Embryonic facial prominence (tissue), 1 donor: ENCODE measurements at regions not wholly inside any gene's neighbourhood (a gene's known extent, or its start where the extent isn't known, plus 50 kb on each side); places are given as distances from the start of the nearest gene placed in this dataset.

Experiments used
- DNase-seq: peaks from one replicate; pipeline ENCODE4 v3.0.0-alpha.2; 2016; ENCODE audit errors: extremely low spot score

DNA sequence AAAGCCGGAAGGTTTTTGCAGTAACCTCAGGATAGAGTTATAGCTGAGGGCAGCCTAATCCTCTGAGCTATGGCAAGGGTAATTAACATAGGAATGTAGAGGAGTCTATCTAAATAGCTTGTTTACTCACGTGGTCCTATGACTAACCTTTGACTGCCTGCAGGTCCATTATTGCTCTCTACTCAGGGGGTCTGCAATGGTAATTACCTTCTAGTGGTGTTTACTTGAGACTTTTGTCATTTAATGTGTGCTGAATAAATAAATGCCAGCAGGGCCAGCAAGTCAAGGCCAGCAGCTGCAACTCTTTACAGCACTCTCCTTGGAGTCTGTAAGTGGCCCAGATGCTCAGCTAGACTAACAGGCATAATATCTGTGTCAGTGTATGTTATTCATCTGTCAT is 212.7 kb upstream of the FMR1 start:
- DNase-seq = no peak

DNA sequence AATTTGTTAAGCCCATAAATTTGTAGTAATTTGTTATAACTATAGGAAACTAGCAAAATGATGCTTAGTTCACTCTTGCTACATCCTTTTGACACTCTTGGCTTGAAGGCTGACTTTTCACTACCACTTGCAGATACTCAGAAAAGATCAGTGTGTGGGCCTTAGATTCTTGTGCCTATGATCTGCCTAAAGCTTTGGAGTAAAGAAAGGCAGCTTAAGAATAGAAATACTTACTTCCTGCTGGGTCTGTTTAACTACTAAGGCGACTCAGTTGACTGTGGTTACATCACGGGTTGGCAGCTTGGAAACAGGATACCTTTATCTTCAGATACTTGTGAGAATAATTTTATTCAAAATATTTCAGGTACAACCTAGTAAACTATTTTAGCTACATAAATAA is 201.4 kb upstream of the FMR1 start:
- no peak for DNase-seq

DNA sequence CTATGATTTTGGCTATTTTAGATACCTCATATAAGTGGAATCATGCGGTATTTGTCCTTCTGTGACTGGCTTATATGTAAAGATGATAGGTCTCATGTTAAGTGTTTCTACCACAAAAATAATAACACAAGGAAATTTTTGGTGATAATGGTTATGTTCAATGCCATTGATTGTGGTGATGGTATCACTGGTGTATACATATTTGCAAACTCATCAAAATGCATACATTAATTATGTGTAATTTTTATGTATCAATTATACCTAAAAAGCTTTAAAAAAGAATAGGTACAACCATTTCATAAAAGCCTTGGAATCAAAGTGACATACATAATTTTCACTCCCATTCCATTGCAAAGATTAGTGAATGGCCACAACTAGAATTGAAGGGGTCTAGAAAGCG is 178.3 kb upstream of the FMR1 start:
- no peak for DNase-seq

DNA sequence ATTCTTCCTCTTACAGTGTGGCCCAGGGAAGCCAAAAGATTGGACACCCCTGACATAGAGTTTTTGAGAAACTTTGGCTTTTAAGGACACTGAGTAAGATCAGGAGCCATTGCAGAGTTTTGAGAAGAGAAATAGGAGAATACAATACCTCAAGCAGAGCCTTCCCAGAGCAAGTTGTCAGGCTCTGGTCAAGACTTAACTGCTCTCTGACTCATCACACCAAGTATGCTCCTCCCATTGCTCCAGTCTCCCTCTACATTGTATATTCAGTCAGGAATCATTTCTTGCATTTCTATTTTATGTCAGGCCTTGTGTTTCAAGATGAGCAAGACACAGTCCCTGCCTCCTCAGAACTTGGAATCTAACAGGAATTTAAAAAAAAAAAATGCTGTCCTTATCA is 176.4 kb upstream of the FMR1 start:
- no peak for DNase-seq

DNA sequence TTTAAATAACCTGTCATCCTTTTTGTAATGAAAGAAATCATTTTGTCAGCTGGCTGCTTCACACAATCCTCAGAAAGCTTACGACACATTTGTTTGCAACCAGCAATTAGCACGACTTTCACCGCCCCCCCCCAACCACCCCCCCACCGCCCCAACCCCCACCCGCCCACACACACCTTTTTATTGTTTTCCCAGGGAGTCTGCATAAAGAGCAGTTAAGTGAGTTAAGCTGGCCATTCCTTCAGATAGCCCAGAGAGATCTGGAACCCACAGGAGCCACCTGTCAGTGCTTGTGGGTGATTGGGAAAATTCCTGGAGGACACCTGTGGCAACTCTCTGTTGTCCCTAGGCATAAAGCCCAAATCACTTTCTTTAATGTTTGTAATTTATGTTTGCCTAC is 175.7 kb upstream of the FMR1 start:
- DNase-seq = no peak

DNA sequence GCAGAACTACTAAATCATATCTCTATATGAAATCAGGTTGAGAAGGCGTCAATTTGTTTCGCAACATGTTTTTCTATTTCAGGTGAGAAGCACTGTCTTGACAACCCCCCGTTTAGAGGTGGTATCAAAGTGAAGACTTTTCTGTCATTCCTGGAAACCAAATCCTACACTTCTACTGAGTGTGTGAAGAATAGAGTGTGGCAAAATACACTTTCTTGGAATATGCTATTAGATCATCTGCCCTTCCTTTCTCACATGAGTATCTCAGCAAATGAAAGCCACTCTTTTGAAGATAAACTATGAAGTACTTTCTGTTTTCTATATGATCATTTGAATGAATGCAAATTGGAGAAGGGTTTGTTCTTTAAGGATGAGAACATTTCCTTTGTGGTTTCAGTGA is 174.0 kb upstream of the FMR1 start:
- no peak for DNase-seq

DNA sequence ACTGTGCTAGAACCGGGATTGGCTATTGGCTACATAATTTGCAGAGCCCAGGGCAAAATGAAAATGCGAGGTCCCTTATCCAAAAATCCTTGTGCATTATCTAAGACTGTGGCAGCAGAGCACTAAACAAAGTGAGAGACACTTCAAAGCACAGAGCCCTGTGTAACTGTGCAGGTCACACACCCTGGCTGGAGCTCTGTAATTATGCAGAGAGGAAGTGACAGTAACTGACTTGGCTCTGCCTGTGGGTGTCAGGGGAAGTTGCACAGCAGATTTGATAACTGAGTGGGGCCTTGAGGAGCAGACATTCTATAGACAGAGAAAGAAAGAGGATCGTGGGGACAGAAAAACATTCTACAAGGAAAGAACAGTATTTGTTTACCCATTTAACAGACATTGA is 173.5 kb upstream of the FMR1 start:
- DNase-seq = no peak

DNA sequence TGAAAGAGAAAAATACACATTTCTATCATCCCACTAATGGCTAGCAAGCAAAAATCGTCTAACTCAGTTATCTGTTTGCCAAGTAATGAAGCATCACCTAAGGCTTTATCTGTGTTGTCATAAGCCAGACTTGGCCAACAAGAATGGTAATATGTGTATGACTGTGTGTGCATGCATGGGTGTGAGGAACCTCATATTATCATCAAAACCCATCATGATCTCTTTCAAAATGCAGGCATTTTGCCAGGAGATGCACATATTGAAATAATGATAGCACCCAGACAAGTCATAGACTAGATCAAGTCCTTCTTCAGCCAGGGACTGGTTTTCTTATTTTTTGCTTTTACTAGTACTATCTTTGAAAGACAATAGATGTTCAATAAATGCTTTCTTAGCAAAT is 172.5 kb upstream of the FMR1 start:
- DNase-seq = no peak

DNA sequence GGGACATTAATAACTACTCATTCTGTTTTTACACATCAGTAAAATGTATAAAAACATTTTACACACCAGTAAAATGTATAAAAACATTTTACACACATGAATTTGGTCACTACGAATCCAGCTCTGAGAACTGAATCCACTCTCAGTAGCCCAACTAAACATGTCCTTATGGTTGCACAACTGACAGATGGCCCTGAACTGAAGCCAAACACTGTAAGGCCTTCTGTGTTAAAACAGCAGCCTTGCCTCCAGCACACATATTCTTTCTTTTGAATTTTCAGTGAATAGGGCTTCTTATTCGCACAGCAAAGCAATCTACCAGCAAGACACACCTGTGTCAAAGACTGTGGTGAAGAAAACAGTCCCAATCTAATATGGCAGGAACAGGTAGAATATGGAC is 169.9 kb upstream of the FMR1 start:
- DNase-seq = no peak

DNA sequence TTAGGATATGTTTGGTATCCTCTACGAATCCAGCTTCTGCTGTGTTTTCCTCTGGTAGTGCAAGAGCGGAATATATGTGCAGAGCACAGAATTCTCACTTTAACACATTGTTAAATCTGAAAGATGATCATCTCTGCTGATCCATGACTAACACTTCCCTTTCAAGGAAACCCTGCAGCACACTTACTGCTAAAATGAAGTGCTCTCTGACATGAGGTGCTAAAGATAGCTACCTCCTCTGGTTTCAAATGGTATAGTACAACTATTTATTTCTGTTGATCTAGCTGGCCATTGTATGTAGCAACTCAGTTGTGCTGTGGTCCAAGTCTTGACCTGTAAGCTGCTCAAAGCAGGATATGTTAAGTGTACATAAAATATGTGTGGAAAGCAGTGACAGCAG is 162.4 kb upstream of the FMR1 start:
- DNase-seq = no peak

DNA sequence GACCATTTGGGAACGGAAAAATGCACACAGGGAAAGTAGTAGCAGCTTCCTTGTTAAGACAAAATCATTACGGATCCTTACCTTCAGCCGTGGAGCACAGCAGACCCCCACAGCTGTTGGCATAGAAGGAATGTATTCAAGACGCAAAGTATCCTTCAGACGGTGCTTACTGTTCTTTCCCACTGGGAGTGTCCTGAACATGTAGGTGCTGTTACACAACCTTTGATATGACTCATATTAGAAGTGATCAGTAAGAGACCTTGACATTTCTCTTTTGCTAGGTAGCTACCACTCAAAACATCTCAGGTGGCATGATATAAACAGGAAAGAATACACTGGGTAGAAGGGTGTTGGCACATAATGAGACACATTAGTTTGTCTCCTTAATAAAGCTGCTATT is 154.0 kb upstream of the FMR1 start:
- DNase-seq = no peak

DNA sequence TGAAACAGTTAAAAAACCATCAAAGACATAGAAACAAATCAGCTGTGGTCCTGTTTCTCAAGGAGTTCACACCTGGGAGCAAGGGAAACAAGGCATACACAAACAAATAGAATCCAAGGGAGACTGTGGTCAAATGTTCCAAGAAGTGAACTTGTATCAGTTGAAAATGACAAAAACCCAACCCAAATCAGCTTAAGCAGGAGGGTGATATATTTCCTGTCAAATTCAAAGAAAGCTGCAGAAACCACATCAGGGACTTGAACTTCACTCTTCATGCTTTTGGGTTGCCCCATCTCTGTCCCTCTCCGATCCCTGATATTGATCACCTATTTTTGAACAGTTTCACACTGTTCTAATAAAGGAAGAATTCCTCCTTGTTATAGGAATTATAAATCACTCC is 148.6 kb upstream of the FMR1 start:
- DNase-seq = no peak

DNA sequence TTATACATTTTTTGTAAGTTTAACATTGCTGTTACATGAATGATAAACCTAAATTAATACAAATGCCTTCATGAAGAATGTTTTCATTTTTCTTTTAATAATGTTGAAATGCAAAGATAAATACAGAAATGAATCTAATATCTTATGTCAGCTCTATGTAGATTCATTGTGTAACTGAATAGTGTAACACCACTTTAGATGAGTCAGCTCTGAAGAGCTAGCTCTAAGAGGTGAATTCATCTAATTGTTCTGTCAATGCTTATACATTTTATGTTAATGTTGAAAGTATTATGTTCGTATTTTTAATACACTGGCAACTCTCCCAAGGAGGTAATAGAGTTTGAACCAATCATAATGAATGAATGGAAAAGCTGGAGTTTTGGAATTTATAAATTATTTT is 146.9 kb upstream of the FMR1 start:
- DNase-seq = no peak

DNA sequence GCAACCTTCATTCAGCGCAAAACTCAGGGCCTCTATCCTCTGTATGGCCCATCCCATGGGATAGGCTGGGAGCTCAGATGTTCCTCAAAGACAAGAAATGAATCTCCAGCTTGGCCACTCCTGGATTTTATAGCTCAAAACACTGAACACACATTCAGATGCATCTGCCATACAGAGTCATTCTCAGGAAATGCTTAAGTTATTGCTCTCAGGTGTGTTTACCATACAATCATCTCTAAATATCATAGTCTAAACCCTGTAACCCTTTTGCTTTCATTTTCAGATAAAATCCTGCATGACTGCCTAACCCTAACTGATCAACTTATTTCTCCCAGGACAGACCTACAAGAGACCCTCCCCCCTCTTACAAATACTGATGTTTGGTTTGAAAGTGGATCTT is 140.9 kb upstream of the FMR1 start:
- DNase-seq = no peak

DNA sequence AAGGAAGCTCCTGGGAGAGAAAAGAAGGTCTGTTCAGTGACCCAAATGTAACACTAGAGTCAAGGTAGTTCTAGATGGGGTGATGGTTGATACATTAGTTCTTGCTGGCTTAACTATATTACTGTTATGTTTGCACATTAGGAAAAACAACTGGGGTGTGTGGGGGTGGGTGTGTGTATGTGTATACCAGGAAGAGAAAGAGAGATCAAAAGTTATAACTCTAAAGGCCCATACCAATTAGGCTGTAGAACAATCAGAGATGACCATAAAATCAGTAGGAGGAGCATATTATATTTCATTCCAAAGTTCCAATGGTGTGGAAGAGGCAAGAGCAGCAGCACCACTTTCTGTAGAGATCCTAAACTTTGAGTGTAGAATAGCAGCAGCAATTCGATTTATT is 134.7 kb upstream of the FMR1 start:
- DNase-seq = no peak

DNA sequence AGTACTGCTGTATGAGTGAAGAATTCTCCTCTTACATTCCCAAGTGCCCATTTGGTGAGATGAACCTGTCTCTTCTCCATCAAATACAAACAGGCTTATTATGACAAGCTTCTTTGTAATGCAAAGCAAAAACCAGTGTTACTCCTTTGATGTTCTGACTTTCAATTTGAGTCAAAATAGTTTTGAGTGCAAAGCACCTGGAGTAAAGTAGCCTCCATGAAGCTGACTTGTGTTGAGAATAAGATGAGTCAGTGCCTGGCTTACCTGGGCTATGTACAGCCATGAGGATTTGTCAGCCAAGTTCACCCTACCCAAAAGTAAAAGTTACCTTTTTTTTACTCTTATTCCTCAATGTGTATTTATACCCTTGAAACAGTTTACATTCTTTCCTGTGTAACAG is 132.5 kb upstream of the FMR1 start:
- no peak for DNase-seq

DNA sequence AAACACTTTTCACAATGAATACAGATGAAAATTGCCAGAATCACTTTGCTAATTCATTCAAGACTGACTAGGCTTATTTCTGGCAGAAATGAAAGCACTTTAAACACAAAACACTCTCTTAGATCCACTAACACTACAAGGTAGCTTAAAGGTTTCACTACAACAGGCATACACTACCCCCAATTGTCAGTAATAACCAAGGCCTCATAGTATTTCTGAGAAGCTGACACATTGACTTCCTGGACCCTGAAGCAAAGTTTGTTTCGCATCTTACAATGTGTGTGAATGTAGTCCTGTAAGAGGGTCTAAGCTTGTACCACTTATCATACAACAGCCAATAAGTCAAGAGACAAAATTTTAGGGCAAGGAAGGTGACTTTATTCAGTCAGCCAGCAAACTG is 129.9 kb upstream of the FMR1 start:
- DNase-seq = no peak

DNA sequence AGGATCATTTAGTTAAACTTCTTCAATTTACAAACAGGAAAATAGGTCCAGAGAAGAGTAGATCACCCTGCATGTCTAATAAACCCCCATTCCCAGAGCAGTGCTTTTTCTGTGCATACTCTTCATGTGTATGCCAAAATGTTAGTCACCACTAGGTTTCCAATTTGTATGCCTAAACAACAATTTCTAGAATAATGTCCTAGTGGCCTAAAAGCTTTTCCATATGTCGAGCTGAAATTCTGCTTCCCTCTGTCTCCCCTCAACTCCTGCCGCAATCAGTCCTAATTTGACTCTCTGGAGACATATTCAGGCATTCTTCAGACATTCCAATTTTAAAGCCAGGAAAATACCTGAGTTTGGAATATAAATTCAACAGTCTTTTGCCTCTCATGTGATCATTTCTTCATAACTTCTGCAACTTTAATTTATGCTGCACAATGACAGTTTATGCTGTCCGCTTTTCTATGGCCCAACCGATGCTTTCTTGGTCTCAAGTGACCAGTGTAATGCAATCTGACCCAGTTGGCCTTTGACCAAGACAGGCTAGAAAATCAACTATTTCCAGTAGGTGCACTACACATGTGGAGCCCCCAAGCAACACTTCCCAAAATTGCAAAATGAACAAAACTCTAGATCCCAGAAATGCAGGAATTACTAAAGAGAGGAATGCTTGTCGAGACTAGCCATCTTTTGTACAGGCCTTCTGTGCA is 122.9 kb upstream of the FMR1 start:
- no peak for DNase-seq

DNA sequence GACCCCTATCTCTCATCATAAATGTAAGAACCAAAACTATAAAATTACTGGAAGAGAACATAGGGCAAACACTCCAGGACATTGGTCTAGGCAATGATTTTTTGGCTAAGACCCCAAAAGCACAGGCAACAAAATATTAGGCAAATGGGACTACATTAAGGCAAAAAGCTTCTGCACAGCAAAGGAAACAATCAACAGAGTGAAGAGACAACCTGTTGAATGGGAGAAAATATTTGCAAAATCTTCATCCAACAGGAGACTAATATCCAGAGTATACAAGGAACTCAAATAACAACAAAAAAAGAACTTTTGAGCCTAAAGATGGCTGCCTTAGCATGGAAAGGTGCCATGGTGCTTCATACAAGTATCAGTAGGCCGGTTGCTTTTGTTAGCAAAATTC is 111.1 kb upstream of the FMR1 start:
- no peak for DNase-seq

DNA sequence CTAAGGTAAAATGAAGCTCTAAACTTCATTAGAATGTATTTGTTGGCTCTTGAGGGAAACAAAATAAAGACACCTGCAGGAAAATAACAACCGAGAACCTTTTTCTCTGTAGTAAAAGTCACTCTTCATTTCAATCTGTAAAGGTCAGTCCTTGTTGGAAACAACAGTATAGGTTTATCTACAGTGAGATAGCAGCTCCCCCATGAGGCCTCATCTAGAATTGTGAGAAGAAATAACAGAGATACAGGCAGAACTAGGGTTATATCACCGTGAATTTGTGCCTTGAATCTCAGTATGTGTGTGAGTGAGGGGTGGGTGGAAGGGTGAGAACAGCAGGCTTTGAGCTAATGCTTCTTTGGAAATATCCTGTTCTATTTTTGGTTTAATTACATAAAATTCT is 107.8 kb upstream of the FMR1 start:
- DNase-seq = peak; percentile 25

DNA sequence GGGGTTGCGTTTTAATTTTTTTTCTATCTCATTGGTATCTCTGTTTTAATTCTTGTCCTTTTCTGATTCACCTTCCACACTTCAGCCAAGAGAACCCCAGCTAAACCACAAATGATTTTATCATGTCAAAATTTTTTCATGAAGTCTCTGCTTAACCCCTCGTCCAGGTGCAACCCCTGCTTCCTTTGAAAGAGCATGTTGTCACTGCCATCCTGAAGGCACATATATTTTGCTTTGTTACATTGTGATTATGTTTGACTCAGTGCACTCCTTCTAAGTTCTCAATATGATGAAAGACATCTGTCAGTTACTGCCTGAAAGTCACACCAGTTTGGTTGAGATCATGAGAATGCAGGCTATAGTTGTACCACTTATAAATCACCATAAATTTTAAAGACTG is 99.9 kb upstream of the FMR1 start:
- DNase-seq = no peak

DNA sequence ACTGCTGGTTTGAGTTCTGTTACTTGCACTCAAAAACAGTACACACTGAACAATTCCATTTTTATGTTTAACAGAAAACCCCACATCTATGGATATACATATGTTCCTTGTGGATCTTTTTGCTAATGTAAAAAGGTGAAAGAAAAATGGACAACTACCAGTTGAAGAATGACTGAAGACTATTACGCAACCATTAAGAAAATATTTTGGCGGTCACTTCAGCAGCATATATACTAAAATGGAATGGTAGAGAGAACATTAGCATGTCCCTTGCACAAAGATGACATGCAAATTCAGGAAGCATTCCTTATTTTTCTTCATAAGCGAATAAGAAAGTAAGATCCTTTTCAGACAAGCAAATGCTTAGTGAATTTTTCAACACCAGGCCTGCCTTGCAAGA is 84.6 kb upstream of the FMR1 start:
- no peak for DNase-seq

DNA sequence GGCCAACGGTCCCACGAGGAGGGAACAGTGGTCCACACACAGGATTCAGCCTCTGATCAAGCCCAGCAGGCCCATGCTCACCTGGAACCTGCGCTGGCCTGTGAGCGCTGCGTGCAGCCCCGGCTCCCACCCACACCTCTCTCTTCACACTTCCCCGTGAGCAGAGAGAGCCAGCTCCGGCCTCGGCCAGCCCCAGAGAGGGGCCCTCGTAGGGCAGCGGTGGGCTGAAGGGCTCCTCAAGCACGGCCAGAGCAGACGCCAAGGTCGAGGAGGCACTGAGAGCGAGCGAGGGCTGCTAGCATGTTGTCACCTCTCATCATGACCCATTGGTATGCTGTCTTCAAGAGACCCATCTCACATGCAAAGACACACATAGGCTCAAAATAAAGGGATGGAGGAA is 83.0 kb upstream of the FMR1 start:
- DNase-seq = no peak

DNA sequence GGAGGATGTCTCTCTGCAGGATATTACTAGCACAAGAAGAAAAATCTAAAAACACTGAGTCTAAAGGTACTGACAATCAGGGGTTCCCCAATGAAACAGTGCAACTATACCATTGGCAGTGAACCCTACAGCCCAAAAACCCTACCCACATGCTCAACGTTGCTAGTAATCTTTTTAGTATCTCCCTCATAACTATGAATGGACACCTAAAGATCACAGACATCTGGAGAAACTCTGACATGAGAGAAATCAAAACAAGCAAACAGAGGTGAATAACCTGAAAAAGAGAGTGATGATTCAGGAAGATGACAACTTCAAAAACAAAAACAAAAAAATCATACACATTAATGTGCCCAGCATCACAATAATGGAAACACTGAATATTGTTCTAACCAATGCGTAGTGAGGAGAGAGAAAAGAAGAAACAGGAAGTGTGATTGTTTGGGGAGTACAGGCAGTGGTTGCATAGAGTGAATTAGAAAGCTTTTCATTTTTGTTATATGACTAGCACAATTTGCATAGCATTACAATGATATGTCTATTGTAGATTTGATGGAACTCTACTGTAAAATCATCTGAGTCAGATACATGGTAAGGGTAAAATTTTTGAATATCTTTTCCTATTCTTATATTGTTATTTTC is 78.9 kb upstream of the FMR1 start:
- no peak for DNase-seq
